Esophagus squamous epithelium (tissue), 5 donors: ENCODE measurements at regions not wholly inside any gene's neighbourhood (a gene's known extent, or its start where the extent isn't known, plus 50 kb on each side); places are given as distances from the start of the nearest gene placed in this dataset.

ENCODE experiments used
- DNase-seq: peaks from one replicate; lab custom pipeline; 2025; lab: John Stamatoyannopoulos, UW
- H3K27ac ChIP-seq, 4 donors: fragments of 200-600 bp; sonication (generic); one replicate each; pipeline ENCODE4 v1.5.1; 2016 to 2019; ENCODE audit warnings: mild to moderate bottlenecking in 1 of 4
- H3K27me3 ChIP-seq, 4 donors: fragments of 200-600 bp; sonication (generic); 1 replicate in 3 of 4; 2 replicates in 1 of 4; pipeline versions ENCODE4 v1.5.1 to v1.6.0; 2017 to 2021; ENCODE audit warnings: antibody characterized with exemption in 1 of 4
- H3K36me3 ChIP-seq, 3 donors: fragments of 200-600 bp; sonication (generic); one replicate each; pipeline ENCODE4 v1.5.1; 2016 to 2019
- H3K4me1 ChIP-seq, 3 donors: fragments of 200-600 bp; sonication (generic); one replicate each; pipeline ENCODE4 v1.5.1; 2017 to 2019
- H3K4me3 ChIP-seq, 4 donors: fragments of 200-600 bp; sonication (generic); 1 replicate in 3 of 4; 2 replicates in 1 of 4; pipeline ENCODE4 v1.5.1; 2016 to 2019; ENCODE audit warnings: mild to moderate bottlenecking in 2 of 4, moderate library complexity in 1 of 4
- H3K9me3 ChIP-seq, 3 donors: fragments of 200-600 bp; sonication (generic); one replicate each; pipeline ENCODE4 v1.5.1; 2016 to 2019
- POLR2A ChIP-seq, 4 donors: fragments of 450-650 bp; IDR thresholded peaks; one replicate each; pipeline ENCODE4 v1.6.1; 2017; ENCODE audit warnings: antibody characterized with exemption in 4 of 4, mild to moderate bottlenecking in 4 of 4, moderate library complexity in 3 of 4
- WGBS, 2 donors: methylation state at CpG; one replicate each; pipeline ENCODE4 v1.1.5; 2018; 5-methylcytosine and 5-hydroxymethylcytosine counted together
- intact Hi-C: fragments of 100-400 bp; cut with DNase I; formaldehyde crosslinking; loops from one replicate; pipeline ENCODE4 v1.15.0; 2022
- TF ChIP-seq, protein P1 (sequence below), 6 experiments: fragments of 450-650 bp in 4 of 6; fragments of 200-600 bp in 2 of 6; sonication (generic) in 2 of 6; IDR thresholded peaks; one replicate each; pipeline ENCODE4 v1.5.1; 2016 to 2019; ENCODE audit warnings: antibody characterized with exemption in 6 of 6, mild to moderate bottlenecking in 4 of 6, moderate library complexity in 4 of 6
- donor health status: DM: yes; HTN: yes; CAD: no.

GRCh38 chr5:126301056-126301455 is 122.2 kb upstream of the GRAMD2B start:
- no peaks in the 10 kb centered on the region for H3K27me3 ChIP-seq
- no peaks in the 10 kb centered on the region for H3K36me3 ChIP-seq
- H3K27ac ChIP-seq, result no peak overlapping the region
- H3K4me3 ChIP-seq, result no peak overlapping the region
- H3K9me3 ChIP-seq, result no peaks in the 10 kb centered on the region
- TF ChIP-seq, protein P1, sequence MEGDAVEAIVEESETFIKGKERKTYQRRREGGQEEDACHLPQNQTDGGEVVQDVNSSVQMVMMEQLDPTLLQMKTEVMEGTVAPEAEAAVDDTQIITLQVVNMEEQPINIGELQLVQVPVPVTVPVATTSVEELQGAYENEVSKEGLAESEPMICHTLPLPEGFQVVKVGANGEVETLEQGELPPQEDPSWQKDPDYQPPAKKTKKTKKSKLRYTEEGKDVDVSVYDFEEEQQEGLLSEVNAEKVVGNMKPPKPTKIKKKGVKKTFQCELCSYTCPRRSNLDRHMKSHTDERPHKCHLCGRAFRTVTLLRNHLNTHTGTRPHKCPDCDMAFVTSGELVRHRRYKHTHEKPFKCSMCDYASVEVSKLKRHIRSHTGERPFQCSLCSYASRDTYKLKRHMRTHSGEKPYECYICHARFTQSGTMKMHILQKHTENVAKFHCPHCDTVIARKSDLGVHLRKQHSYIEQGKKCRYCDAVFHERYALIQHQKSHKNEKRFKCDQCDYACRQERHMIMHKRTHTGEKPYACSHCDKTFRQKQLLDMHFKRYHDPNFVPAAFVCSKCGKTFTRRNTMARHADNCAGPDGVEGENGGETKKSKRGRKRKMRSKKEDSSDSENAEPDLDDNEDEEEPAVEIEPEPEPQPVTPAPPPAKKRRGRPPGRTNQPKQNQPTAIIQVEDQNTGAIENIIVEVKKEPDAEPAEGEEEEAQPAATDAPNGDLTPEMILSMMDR (IDR thresholded peaks at IDR 0.05), result no peak
- DNase-seq, result no peak
- intact Hi-C loops, result no loop called here
- 66% methylated on average over 3 of the region's 3 CpGs for WGBS, 2 donors
- H3K4me1 ChIP-seq, result no peaks in the 10 kb centered on the region

- H3K4me3 ChIP-seq, result no peak overlapping the region
- intact Hi-C loops, result no loop called here
- H3K36me3 ChIP-seq, result no peaks in the 10 kb centered on the region
- H3K27ac ChIP-seq, result no peak overlapping the region
- H3K9me3 ChIP-seq, result no peaks in the 10 kb centered on the region
- no peaks in the 10 kb centered on the region for H3K27me3 ChIP-seq
- H3K4me1 ChIP-seq, result no peaks in the 10 kb centered on the region
- TF ChIP-seq, protein P1 (IDR thresholded peaks at IDR 0.05), result no peak
- no peak for TF ChIP-seq POLR2A (IDR thresholded peaks at IDR 0.05)
- DNase-seq, result no peak
Measured at GRCh38 chr5:126309860-126310259, 113.3 kb upstream of the GRAMD2B start.

GRCh38 chr5:126311766-126312165 is 111.4 kb upstream of the GRAMD2B start:
- Histone ChIP-seq H3K27ac (no peak overlapping the region), H3K4me1 (no peaks in the 10 kb centered on the region), H3K9me3 (no peaks in the 10 kb centered on the region), H3K4me3 (no peak overlapping the region), H3K27me3 (no peaks in the 10 kb centered on the region), H3K36me3 (no peaks in the 10 kb centered on the region)
- TF ChIP-seq, protein P1 (IDR thresholded peaks at IDR 0.05), result no peak
- TF ChIP-seq POLR2A (IDR thresholded peaks at IDR 0.05), result no peak
- WGBS, 2 donors, result 70 to 89% methylated on average over 2 of the region's 2 CpGs
- intact Hi-C loops, result no loop called here
- no peak for DNase-seq

GRCh38 chr5:126315341-126315740 is 107.9 kb upstream of the GRAMD2B start:
- 54 to 64% methylated on average over 3 of the region's 3 CpGs for WGBS, 2 donors
- H3K36me3 ChIP-seq, result no peaks in the 10 kb centered on the region
- H3K27ac ChIP-seq, result no peak overlapping the region
- H3K4me3 ChIP-seq, result no peak overlapping the region
- no peak for DNase-seq
- H3K4me1 ChIP-seq, result no peaks in the 10 kb centered on the region
- intact Hi-C loops, result no loop called here
- TF ChIP-seq, protein P1 (IDR thresholded peaks at IDR 0.05), result no peak
- no peak for TF ChIP-seq POLR2A (IDR thresholded peaks at IDR 0.05)
- H3K9me3 ChIP-seq, result no peaks in the 10 kb centered on the region
- no peaks in the 10 kb centered on the region for H3K27me3 ChIP-seq

GRCh38 chr5:126332326-126332725 is 90.9 kb upstream of the GRAMD2B start:
- Histone ChIP-seq H3K4me1 (no peaks in the 10 kb centered on the region), H3K4me3 (no peak overlapping the region), H3K9me3 (no peaks in the 10 kb centered on the region), H3K27ac (no peak overlapping the region), H3K36me3 (no peaks in the 10 kb centered on the region), H3K27me3 (no peaks in the 10 kb centered on the region)
- no peak for DNase-seq
- WGBS, 2 donors, result 74 to 100% methylated on average over 1 of the region's 1 CpG
- TF ChIP-seq POLR2A (IDR thresholded peaks at IDR 0.05), result no peak
- TF ChIP-seq, protein P1 (IDR thresholded peaks at IDR 0.05), result no peak
- intact Hi-C loops, result no loop called here
